ENCODE measurements at regions not wholly inside any gene's neighbourhood (a gene's known extent, or its start where the extent isn't known, plus 50 kb on each side); places are given as distances from the start of the nearest gene placed in this dataset.

DNA sequence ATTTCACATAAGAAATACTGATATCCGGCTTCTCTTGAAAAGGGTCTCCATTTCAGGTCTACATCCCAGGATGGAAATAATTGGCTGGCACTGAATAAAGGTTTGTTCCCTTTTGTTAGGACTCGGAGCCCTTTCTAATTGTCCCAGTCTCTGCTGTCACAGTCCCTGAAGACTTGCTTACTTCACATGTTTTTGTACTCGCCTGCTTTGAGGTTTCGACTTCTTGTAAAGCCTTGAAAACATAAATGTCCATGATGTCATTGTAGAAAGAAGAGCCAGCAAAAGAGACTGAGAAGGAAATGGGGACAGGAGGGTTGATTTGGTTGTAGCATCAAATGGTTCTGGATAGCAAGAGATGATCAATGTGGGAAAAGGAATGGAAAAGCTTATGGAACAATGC lies 963.4 kb upstream of the SEMA6D start:
- DNase-seq, result no peak

DNA sequence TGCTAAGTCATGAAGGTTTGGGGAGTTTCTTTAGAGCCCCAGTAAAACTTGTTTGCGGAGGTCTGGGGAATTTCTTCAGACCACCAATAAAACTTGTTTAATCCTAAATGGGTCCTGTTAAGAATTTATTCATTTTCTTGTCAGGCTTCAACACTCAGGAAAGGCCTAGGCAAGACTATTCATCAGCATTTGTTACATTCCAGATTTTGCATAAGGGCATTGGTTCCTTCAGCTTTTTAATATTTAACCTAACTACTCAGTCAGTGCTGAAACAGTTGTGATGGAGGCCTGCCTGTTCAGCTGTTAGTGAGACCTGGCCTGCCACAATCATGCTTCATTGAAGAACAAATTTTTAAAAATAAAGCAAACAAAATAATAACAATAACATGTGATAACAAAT lies 954.2 kb upstream of the SEMA6D start:
- no peak for DNase-seq

DNA sequence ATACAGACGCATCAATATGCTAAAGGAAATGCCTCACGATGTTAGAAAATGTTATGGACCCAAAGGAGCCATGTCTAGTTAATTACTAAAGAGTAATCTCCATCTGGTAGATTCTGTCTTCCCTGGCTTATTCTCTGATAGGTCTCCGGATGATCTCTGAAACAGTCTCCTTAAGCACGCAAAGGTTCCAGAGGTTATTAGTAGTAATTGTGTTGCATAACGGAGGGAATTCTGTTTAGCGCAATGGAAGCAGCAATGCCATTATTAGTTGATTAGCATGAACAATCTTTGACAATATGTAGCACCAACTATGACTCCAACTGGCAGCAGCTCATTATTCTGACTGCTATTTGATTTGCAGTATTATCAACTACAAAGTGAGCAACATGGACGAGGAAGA lies 952.5 kb upstream of the SEMA6D start:
- DNase-seq, result no peak

DNA sequence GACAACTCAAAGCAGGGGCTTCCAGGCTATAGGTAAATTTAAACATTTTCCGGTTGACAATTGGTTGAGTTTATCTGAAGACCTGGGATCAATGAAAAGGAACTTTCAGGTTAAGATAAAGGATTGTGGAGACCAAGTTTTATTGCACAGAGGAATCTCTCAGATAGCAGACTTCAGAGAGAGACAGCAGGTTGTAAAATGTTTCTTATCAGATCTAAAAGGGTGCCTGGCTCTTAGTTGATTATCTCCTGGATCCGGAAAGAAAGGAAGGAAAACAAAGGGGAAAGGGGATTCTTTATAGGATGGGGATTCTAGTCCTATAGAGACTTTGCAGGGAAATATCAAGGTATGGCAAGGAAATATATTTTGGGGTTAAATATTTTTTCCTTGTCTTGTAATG lies 951.3 kb upstream of the SEMA6D start:
- no peak for DNase-seq

DNA sequence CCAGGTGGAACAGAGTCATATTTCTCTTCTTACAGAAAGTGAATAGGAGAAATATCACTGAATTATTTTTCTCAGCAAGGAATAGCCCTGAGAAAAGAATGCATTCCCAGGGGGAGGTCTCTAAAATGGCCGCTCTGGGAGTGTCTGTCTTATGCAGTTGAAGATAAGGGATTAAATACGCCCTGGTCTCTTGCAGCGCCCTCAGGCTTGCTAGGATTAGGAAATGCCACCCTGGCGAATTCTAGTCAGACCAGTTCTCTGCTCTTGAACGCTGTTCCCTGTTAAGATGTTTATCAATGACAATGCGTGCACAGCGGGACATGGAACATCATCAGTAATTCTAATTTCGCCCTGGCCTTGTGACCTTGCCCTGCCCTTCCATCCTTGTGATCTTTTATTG lies 949.0 kb upstream of the SEMA6D start:
- DNase-seq, result no peak

DNA sequence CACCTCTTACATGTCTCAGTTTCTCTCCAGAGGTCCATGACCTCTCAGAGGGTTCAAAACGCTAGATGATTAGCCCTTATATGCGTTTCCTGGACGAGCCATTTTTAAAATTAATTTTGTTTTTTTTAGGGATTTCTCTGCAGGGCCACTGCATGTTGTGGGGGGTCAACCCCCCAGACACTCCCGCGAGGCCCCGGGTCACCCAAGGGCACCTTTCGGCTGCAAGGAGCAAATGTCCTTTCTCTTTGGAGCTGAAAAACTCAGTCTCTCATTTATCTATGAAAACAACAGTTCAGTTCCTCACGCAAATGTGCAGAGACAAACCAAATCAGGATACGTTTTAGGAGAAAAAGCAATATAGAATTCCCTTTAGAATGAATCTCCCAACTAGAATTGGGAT lies 944.3 kb upstream of the SEMA6D start:
- no peak for DNase-seq

DNA sequence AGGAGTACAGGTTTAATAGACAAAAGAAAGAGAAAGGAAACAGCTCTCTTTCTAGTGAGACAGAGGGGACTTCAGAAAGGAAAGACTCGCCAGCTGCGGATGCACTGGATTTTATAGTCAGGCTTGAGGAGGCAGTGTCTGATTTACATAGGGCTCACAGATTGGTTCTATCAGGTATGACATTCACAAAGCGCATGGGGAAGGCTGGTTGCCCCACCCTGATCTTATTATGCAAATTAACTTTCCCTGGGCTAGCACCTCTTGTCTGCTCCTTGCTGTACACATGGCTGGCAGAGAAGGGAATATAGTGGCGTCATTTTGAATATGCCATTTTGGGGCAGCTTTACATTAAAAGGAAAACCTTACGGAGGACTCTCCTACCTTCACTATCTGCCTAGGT lies 938.4 kb upstream of the SEMA6D start:
- peak in 1 of 2 experiments; percentile 3 for DNase-seq

DNA sequence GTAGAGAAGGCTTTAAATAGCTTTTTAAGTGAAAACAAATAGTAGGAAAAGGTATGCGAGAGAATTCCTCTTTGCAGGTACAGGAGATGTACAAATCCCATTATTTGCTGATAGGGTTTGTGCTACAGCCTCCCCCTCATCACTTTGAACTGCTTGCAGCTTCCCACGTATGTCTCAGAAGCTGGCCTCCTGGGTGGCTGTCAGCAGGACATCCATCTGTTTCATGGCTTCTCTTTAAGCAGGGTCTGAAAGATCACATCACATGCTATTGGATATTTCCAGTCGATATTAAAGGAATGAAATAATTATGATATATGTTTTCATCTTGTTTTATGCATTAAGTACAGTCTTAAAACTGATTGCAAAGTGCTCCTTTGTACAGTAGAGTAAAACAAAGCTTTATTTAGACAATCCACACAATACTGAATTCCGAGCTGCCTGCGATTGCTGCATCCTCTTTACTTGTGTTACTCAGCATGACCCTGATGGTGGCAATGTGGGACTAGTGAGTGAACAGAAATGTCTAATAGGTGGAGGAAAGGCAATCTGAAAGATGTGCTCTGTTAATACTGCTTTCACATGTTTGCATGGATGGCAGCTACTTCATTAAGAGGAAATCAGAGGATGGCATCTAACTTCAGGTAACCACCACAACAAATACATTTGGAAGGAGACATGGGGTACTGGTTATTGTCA lies 930.6 kb upstream of the SEMA6D start:
- no peak for DNase-seq

DNA sequence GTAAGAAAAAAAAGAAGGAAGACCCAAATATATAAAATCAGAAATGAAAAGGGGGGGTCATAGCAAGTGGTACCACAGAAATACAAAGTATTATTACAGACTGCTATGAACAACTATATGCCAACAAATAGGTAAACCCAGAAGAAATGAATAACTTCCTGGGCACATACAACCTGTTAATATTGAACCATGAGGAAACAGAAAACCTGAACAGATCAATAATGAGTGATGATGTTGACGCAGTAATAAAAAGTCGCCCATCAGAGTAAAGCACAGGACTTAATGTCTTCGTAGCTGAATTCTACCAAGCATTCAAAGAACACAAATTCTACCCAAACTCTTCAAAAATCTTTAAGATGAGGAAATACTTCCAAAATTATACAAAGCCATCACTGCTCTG lies 921.6 kb upstream of the SEMA6D start:
- no peak for DNase-seq

DNA sequence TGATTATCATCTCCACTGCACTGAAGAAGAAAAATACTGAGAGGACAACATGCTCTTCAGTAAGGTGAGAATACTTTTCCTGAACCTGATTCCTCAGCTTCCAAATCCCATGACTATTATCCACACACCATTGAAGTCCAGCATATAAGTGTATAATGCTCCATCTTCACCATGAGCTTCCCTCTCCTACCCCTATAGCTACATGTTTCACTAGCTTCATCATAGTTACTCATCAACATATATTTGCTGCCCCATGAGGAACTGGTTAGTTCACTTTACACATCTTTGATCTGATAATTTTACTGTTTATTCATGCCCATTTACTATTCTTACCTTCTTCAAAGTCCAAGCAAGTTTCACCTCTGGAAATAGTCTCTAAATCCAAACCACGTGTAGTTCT lies 908.5 kb upstream of the SEMA6D start:
- DNase-seq, result no peak

DNA sequence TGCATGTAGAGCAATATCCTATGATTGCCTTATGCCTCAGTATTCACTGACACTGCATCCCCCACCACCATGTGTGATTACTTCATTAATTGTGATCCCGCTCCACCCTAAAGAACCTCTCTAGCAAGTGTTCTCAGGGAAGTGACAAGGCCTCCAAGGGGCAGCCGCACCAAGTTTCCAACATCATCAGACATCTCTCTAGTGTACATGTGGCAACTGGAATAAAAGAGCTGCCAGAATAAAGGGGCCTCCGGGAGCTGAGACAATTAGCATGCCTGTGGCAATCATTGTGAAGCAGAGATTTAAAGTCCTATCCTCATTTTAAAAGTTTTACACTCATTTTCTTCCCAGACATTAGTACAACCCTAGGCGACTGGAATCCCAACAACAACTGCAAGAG lies 902.1 kb upstream of the SEMA6D start:
- no peak for DNase-seq

DNA sequence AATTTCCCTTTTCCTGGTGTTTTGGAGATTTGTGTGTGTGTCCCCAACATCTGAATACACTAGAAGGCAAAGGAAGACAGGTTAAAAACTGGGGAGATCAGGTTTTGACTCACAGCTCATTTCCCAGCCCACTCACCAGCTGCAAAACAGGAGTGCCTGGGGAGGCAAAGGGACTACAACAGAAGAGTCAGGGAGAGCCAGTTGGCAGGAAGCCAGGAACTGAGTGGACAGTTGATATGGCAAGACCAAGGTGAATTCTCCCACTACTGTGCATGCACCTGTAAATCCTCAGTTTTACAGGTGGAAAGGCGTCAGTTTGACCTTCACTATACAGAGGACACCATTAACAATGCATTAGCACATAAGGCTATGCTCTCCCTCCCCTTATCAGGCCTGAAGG lies 901.5 kb upstream of the SEMA6D start:
- DNase-seq, result peak; percentile 37 to 47

DNA sequence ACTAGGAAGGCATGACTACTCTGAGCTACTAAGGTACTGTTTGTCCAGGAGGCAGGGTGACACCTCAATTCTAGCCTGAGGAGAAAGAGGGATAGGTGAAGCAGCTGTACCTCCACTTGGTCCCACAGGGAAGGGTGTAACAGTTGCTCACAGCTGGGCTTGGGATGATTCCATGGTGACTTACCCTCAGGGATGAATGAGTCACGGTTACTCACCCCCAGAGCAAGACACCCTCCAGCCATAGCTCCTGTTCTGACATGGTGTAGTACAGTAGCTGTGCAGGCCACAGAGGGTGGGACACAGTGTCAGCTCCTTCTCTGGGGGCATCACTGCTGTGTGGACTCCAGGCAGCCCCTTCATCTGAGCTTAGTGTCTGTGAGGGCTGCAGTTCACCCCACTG lies 868.6 kb upstream of the SEMA6D start:
- DNase-seq, result no peak

DNA sequence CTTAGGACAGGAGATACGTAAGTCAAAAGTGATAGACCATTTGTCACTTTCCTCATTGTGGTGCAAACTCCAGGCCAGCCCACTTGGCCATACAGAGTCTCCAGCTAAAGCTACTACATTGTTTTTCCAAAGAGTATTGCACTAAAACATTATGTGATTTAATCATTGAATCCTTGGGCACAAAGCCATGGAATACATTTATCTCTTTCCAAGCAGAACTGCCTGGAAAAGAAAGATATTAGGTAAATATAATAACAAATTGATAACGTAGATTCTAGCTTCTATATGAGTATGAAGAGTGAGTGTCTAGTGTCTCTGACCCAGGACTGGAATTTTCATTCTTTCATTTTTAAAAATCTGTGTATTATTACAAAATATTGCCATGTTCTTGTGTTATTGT lies 863.7 kb upstream of the SEMA6D start:
- DNase-seq, result no peak

DNA sequence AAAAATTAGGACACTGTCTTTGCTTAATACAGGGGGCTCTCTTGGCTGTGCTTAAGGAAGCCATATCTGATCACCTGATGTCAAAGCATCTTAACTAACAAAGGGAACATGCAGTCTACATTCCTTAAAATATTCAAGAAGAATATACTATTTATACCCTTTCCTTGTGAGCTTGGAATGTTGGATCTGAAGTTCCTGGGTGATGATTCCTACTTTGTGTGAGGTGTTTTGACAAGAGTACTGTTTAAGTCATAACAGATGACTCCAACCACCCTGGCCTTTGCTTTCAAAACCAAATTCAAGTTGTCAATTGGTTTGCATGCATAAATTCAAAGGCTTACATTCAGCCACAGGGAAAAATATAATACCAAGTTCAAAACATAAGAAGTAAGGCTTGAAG lies 862.7 kb upstream of the SEMA6D start:
- DNase-seq, result no peak

DNA sequence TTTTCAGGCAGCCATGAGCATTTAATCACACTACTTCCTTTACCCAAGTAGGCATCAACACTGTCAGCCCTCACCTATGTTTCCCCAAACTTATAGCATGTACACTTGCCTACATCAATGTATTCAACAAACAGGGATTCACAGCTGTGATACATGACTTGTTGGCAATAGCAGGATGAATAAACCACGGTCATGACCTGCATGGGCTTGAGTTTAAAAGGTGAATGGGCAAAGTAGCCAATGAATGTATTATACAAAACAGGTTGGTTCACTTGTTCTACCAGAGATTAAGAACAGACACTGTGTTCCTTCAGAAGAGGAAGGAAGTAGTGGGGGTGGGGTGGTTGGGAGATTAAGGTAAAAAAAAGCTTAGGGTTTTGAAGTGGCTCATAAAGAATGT lies 861.9 kb upstream of the SEMA6D start:
- no peak for DNase-seq

DNA sequence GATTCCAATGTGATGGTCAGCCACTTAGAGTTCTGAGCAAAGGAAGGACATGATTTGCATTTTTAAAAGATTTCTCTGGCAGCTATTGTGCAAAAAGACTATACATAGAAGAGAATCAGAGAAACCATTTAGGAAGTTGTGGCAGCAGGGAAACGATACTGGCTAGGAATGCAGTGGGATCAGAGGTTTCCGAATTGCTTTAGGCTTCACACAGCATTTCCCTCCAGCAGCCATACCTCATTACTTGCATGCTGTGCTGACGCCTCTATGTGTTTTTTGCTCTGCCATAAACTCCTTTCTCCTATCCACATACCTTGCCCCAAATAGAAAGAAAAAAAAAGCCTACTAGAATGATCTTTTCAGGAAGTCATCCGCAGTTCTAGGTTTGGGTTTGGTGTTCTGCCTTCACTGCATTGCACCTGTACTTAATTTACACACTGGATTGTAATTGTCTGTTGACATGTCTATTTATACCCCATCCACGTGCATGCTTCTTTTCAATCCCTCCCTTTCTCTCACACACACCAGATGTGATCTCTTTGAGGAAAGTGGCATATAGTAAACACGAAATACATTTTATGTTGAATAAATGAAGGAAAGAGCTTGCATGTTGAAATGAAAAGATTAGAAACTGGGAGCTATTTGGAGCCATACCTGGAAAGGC lies 860.3 kb upstream of the SEMA6D start:
- DNase-seq, result no peak

DNA sequence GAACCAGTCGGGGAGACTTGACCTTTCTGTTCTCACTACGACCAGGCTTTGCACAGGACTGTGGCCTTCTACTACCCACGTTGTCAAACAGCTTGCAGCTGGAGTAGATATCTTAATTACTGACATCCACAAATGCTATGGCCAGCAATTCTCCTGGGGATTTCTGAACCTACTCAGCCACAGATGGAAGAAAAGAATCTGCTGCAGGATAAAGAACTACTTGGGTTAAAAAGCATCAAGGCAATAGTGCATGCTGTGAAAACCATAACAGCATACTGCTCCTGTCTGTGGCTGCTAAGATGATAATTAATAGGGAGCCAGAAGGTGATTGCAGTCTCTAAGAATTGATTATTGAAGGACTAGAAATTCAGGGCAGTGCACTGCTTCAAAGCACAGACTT lies 859.2 kb upstream of the SEMA6D start:
- DNase-seq, result no peak

DNA sequence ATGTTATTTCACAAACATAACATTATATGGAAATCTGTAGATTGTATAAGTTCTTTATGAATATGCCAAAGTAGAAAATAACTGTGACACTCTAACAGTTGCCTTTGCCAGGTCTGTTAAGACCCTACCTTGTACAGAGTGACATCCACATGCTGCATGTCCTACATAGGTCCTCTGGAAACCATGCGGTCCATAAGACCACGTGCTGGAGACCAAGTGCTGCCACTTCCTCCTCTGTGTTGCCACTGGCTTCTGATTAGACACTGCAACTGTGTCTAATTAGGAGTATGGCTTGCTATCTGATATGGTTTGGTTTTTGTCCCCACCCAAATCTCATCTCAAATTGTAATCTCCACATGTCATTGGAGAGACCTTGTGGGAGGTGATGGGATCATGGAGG lies 855.5 kb upstream of the SEMA6D start:
- DNase-seq, result no peak

DNA sequence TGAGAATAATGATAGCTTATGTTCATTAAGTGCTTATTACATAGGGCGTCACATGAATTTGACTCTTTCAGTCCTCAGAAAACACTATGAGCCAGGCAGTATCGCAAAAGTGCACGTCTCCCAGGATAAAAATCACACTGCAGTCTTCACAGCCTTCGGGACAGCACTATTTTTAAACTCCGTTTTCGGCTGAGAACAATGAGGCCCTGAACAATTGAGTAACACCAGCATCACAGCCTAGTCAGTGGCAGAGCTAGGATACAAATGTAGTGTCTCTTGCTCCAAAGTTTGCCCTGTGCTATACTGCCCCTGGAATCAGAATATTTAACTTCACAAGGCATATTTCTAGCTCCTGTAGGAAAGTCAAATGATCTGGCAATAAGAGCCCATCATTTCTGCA lies 852.1 kb upstream of the SEMA6D start:
- no peak for DNase-seq

DNA sequence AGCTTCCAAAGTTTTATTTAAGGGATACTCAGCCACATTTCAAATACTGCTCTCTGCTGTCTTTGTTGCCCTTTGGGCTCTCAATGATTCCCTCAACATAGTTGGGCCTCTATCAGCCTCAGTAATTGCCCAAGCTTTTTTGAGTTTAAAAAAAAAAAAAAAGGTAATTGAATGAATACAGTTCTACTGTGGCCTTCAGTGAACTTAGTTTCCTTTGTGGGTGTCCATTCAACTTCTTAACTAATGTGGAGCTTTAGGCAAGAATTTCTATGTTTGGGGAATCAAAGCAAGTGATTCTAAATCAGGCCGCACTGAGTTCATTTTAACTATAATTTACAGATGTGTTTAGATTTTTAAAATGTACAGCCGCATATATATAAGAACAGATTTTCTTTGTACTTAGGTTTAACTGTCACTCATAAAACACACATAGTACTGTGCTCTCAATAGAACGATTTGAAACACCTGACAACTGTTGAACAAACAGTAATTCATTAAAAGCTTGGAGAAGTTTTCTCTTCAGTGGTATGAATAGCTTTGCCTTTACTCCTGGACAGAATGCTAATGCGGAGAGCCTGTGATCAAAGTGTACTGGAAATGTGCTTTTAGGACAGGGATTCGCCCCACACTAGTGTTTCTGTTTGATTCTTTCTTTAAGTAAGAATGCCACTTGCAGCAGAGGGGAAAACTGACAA lies 844.9 kb upstream of the SEMA6D start:
- no peak for DNase-seq

DNA sequence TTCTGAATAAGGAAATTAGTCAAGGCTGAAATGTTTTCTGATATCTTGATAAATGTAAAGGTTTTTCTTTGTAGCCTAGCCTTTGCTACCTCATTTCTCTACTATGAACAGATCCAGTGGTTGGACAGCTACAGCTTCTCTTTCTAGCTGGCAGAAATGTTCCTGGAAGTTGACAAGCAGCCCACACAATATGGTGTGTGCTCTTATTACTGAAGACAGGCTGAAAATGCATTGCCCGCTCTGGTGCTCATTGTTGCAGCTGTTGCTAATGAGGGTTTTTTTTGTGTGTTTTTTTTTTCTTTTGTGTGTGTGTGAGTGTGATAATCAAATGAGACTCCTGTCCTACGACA lies 844.3 kb upstream of the SEMA6D start:
- DNase-seq, result no peak

DNA sequence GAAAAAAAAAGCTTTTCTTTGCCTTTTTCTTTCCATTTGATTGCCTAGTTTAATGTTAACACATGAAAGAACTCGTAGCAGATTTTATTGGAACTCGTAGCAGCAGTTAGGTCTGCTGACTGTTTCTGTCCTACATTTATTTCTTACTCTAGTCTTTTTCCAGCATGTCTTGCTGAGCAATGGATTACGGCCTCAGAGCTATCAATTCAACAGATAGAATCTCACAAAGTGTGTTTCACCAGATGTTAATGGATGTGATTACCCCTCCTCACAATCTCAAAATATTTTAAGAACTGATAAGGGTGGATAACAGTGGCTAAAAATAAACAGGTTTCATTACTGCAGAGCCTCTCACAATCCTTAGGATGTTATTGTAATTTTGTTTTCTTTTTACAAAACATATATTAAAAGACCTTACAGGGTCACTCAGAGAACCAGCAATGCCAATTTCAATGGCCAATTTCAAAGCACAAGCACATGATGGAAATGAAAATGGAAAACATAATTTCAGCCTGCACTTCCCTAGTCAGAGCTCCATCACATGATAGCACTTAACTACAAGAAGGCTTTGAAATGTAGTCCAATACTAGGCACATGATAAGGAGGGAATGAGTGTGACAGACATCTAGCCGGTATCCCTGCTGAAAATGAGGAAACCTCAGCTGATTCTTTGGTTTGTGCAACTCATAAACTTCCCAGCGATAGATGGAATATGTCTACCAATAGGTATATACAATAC lies 838.1 kb upstream of the SEMA6D start:
- no peak for DNase-seq

DNA sequence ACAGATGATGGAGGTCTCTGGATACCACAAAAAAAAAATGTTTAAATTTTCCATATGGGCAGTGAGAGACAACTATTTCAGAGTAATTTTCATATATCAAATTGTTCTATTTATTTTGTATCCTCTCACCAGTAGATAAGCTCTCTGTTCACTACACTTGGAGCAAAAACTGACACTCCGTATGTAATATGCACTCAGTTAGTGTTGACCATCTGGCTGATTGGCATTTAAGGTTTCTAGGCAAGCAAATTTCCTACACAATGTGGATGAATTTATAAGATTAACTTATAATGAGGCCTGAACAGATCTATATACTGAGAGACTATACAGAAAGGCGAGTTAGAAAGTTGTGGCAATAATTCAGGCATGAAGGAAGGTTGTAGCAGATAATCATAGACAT lies 836.5 kb upstream of the SEMA6D start:
- no peak for DNase-seq
